Transverse colon (tissue), 4 donors: ENCODE measurements at regions not wholly inside any gene's neighbourhood (a gene's known extent, or its start where the extent isn't known, plus 50 kb on each side); places are given as distances from the start of the nearest gene placed in this dataset.

Source experiments
- DNase-seq: peaks from one replicate; pipeline ENCODE4 v3.0.0-alpha.2; 2019
- H3K27ac ChIP-seq, 4 donors: fragments of 200-600 bp; sonication (generic); 2 replicates each; pipeline ENCODE4 v1.5.1; 2016 to 2018; ENCODE audit warnings: inconsistent platforms in 4 of 4
- H3K27me3 ChIP-seq: fragments of 200-600 bp; sonication (generic); 2 replicates; pipeline ENCODE4 v1.5.1; 2017; ENCODE audit warnings: inconsistent platforms
- H3K36me3 ChIP-seq, 4 donors: fragments of 200-600 bp; sonication (generic); 2 replicates each; pipeline ENCODE4 v1.5.1; 2017 to 2019; ENCODE audit warnings: inconsistent platforms in 4 of 4
- H3K4me1 ChIP-seq, 4 donors: fragments of 200-600 bp; sonication (generic); 2 replicates each; pipeline ENCODE4 v1.5.1; 2017 to 2020; ENCODE audit warnings: inconsistent platforms in 4 of 4
- H3K4me3 ChIP-seq, 4 donors: fragments of 200-600 bp; sonication (generic); 1 replicate in 1 of 4; 2 replicates in 3 of 4; pipeline versions ENCODE4 v1.5.1 to v1.6.1; 2017 to 2019; ENCODE audit warnings: inconsistent platforms in 4 of 4
- H3K9me3 ChIP-seq, 2 donors: fragments of 200-600 bp; sonication (generic); 2 replicates each; pipeline ENCODE4 v1.5.1; 2017 to 2019; ENCODE audit warnings: inconsistent platforms in 2 of 2
- EP300 ChIP-seq: sonication (generic); formaldehyde crosslinking; IDR thresholded peaks from one replicate; pipeline ENCODE4 v1.6.1; 2017; ENCODE audit warnings: antibody characterized with exemption, low read depth
- POLR2A ChIP-seq: fragments of 450-650 bp; IDR thresholded peaks from one replicate; pipeline ENCODE4 v1.6.1; 2016; ENCODE audit warnings: antibody characterized with exemption, mild to moderate bottlenecking, moderate library complexity
- POLR2AphosphoS5 ChIP-seq, 3 donors: sonication (generic); formaldehyde crosslinking; IDR thresholded peaks; one replicate each; pipeline ENCODE4 v1.6.1; 2016; ENCODE audit warnings: antibody characterized with exemption in 3 of 3
- WGBS, 2 donors: methylation state at CpG; one replicate each; pipeline ENCODE4 v1.1.5; 2018; ENCODE audit warnings: low coverage in 1 of 2; 5-methylcytosine and 5-hydroxymethylcytosine counted together
- in situ Hi-C, 4 donors: fragments of 200-750 bp; cut with MboI; loops; one replicate each; pipeline versions ENCODE4 v1.15.0 to v1.15.1; 2017; ENCODE audit warnings: low sequenced_read_pairs in 3 of 4, low pct_ligation_motif_present in 1 of 4, low pct_unique_long_range_greater_than_20kb in 1 of 4
- intact Hi-C: fragments of 100-400 bp; cut with DNase I; formaldehyde crosslinking; loops from one replicate; pipeline ENCODE4 v1.15.1; 2023; ENCODE audit warnings: low total_unique reads
- TF ChIP-seq, protein P1 (sequence below), 5 experiments: fragments of 200-600 bp in 3 of 5; fragments of 450-650 bp in 2 of 5; sonication (generic) in 3 of 5; IDR thresholded peaks; 1 replicate in 2 of 5; 2 replicates in 3 of 5; pipeline ENCODE4 v1.5.1; 2016 to 2017; ENCODE audit warnings: antibody characterized with exemption in 5 of 5, inconsistent platforms in 3 of 5, mild to moderate bottlenecking in 2 of 5, moderate library complexity in 1 of 5

DNA sequence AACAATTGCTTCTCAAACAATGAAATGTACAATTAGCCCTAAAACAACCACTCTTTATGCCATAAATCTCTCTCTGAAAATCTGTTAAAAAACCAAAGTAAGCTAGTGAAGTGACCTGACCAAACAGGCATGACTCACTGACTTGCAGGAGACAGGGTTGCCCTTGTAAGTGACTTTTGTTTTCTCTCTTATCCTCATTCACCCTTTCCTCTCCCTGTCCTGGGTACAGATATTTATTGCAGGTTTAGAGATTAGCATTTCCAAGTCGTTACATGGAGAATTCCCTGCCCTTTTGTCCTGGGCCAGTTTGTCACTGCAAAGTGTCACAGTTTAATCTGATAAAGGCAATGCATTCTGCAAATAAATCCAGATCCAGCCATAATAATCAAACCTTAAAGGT lies 484.2 kb downstream of the IRX1 start:
- no peak for DNase-seq
- no peak overlapping the region for H3K27ac ChIP-seq
- WGBS, 2 donors, result 11 to 18% methylated on average over 1 of the region's 1 CpG

GRCh38 chr5:4080370-4080769 lies 484.7 kb downstream of the IRX1 start:
- WGBS, 2 donors, result 80 to 87% methylated on average over 2 to 3 of the region's 3 CpGs
- in situ Hi-C loops (no loop called here), intact Hi-C loops (no loop called here)
- H3K27ac ChIP-seq, result no peak overlapping the region
- H3K4me3 ChIP-seq, result no peak overlapping the region
- no peak for DNase-seq
- H3K4me1 ChIP-seq, result no peaks in the 10 kb centered on the region
- no peaks in the 10 kb centered on the region for H3K27me3 ChIP-seq
- H3K36me3 ChIP-seq, result no peaks in the 10 kb centered on the region
- no peaks in the 10 kb centered on the region for H3K9me3 ChIP-seq
- TF ChIP-seq EP300, result no peak
- no peak for TF ChIP-seq POLR2A
- TF ChIP-seq POLR2AphosphoS5 (IDR thresholded peaks at IDR 0.05), result no peak
- TF ChIP-seq, protein P1, sequence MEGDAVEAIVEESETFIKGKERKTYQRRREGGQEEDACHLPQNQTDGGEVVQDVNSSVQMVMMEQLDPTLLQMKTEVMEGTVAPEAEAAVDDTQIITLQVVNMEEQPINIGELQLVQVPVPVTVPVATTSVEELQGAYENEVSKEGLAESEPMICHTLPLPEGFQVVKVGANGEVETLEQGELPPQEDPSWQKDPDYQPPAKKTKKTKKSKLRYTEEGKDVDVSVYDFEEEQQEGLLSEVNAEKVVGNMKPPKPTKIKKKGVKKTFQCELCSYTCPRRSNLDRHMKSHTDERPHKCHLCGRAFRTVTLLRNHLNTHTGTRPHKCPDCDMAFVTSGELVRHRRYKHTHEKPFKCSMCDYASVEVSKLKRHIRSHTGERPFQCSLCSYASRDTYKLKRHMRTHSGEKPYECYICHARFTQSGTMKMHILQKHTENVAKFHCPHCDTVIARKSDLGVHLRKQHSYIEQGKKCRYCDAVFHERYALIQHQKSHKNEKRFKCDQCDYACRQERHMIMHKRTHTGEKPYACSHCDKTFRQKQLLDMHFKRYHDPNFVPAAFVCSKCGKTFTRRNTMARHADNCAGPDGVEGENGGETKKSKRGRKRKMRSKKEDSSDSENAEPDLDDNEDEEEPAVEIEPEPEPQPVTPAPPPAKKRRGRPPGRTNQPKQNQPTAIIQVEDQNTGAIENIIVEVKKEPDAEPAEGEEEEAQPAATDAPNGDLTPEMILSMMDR (IDR thresholded peaks at IDR 0.05), result no peak

More for the DNA sequence above, 484.2 kb downstream of the IRX1 start:
- intact Hi-C loops, result no loop called here
- Histone ChIP-seq H3K27me3 (no peaks in the 10 kb centered on the region), H3K36me3 (no peaks in the 10 kb centered on the region), H3K9me3 (no peaks in the 10 kb centered on the region), H3K4me3 (no peak overlapping the region), H3K4me1 (no peaks in the 10 kb centered on the region)
- in situ Hi-C loops, result no loop called here
- TF ChIP-seq EP300, result no peak
- TF ChIP-seq POLR2A, result no peak
- TF ChIP-seq, protein P1 (IDR thresholded peaks at IDR 0.05), result no peak

DNA sequence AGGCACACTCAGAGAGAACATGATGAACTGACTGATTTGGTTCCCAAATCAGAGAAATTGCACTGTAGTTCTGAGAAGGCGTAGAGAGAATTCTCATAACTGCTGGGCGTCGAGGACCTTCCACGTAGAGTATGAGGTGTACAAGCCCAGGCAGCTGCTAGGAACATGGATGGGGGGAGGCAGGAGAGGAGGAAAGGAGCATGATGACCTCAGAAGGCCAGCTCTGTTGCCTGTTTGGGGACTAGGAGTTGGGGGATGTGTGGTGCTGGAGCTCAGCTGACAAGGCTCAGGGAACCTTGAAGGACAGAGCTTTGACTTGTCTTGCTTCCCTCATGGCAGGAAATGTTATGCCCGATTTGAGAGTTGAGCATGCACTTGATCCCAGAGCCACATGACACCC lies 485.4 kb downstream of the IRX1 start:
- Histone ChIP-seq H3K27ac (no peak overlapping the region), H3K27me3 (no peaks in the 10 kb centered on the region), H3K4me3 (no peak overlapping the region), H3K4me1 (no peaks in the 10 kb centered on the region), H3K9me3 (no peaks in the 10 kb centered on the region), H3K36me3 (no peaks in the 10 kb centered on the region)
- intact Hi-C loops (no loop called here), in situ Hi-C loops (no loop called here)
- WGBS, 2 donors, result 81 to 94% methylated on average over 4 to 5 of the region's 5 CpGs
- TF ChIP-seq, protein P1 (IDR thresholded peaks at IDR 0.05), result no peak
- no peak for TF ChIP-seq EP300
- TF ChIP-seq POLR2AphosphoS5 (IDR thresholded peaks at IDR 0.05), result no peak
- no peak for TF ChIP-seq POLR2A
- no peak for DNase-seq

DNA sequence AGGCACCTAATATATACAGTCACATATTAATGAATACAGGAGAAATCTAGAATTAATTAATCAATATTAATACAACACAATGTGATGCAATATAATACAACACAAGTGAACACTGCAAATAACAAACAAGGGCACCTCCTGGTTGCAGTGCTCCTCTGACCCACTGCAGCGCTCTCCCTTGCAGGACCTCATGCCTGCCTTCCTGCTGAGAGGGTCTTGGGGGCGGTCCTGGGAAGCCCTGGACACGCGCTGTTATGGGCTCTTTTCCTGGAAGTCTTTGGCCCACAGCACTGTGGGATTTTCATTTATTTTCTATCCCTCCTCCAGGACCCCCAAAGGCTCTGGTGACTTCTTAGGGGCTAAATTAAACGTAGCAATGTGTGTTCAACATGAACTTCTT lies 485.8 kb downstream of the IRX1 start:
- Histone ChIP-seq H3K36me3 (no peaks in the 10 kb centered on the region), H3K4me1 (no peaks in the 10 kb centered on the region), H3K9me3 (no peaks in the 10 kb centered on the region), H3K27ac (no peak overlapping the region), H3K27me3 (no peaks in the 10 kb centered on the region), H3K4me3 (no peak overlapping the region)
- no peak for TF ChIP-seq POLR2AphosphoS5 (IDR thresholded peaks at IDR 0.05)
- no peak for TF ChIP-seq EP300
- TF ChIP-seq, protein P1 (IDR thresholded peaks at IDR 0.05), result no peak
- TF ChIP-seq POLR2A, result no peak
- WGBS, 2 donors, result 74 to 81% methylated on average over 4 to 5 of the region's 5 CpGs
- intact Hi-C loops, result no loop called here
- no peak for DNase-seq
- in situ Hi-C loops, result no loop called here
